ENCODE measurements at regions not wholly inside any gene's neighbourhood (a gene's known extent, or its start where the extent isn't known, plus 50 kb on each side); places are given as distances from the start of the nearest gene placed in this dataset.

DNA sequence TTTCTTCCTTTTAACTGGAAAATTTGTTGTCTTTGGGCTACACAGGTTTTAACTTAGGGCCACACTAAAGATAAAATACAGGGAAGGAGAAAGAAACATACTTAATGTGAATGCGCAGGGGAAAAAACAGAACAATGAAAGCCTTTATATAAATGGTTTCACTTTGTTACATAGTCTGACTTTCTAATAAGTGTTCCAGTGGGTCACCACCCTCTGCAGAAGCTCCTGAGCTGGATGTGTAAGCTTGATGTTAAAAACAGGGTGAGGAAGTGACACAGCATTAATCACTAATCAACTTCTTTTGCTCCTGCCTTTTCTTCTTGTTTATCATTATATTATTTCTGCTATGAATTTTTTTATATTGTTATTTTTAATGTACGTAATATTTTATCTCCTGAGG, 445.6 kb upstream of the CA10 start:
- TF ChIP-seq, protein P1, sequence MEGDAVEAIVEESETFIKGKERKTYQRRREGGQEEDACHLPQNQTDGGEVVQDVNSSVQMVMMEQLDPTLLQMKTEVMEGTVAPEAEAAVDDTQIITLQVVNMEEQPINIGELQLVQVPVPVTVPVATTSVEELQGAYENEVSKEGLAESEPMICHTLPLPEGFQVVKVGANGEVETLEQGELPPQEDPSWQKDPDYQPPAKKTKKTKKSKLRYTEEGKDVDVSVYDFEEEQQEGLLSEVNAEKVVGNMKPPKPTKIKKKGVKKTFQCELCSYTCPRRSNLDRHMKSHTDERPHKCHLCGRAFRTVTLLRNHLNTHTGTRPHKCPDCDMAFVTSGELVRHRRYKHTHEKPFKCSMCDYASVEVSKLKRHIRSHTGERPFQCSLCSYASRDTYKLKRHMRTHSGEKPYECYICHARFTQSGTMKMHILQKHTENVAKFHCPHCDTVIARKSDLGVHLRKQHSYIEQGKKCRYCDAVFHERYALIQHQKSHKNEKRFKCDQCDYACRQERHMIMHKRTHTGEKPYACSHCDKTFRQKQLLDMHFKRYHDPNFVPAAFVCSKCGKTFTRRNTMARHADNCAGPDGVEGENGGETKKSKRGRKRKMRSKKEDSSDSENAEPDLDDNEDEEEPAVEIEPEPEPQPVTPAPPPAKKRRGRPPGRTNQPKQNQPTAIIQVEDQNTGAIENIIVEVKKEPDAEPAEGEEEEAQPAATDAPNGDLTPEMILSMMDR (IDR thresholded peaks at IDR 0.05; ENCODE audit: low read depth, low read length, poor library complexity, severe bottlenecking), result no peak
- no peak for TF ChIP-seq EZH2phosphoT487 (IDR thresholded peaks at IDR 0.05; ENCODE audit: borderline replicate concordance, low read length)
